ENCODE measurements at regions not wholly inside any gene's neighbourhood (a gene's known extent, or its start where the extent isn't known, plus 50 kb on each side); places are given as distances from the start of the nearest gene placed in this dataset.

DNA sequence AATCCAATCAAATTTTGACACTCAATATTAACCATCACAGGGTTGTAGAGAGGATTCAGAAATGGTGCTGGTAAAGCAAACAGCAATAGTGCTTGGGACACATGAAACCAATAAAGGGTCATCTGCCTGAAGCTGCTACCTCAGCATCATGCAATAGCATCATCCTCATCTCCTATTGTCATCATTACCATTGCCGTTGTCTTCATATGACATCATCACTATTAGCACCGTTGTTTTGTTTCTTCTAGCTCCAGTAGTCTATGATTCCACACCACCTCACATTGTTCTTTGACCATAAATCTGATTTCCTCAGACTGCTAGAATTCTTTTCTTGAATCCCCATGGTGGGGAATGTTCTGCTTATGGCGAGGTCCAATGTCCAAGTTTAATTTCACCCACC lies 52.8 kb upstream of the GRK3 start:
- Histone ChIP-seq H3K79me1 (ENCODE audit: low read depth in 1 of 2, low read length in 2 of 2) (no peaks in the 10 kb centered on the region), H3K27ac (ENCODE audit: insufficient read depth, low read length) (no peak overlapping the region), H2BK20ac (ENCODE audit: low read depth, low read length) (no peak overlapping the region), H4K91ac (ENCODE audit: insufficient read depth, low read depth, low read length) (no peak overlapping the region), H3K9me1 (ENCODE audit: insufficient read depth, low read length) (no peaks in the 10 kb centered on the region), H3K56ac (ENCODE audit: extremely low read depth, insufficient read depth, low read length) (no peak overlapping the region), H3K9ac (ENCODE audit: low read depth, low read length) (no peak overlapping the region), H3K36me3 (ENCODE audit: control insufficient read depth, insufficient read depth, low read length) (peaks cover 10% of the 10 kb centered on the region), H3K27me3 (ENCODE audit: control insufficient read depth, insufficient read depth, low read length) (no peaks in the 10 kb centered on the region), H3K18ac (ENCODE audit: low read depth, low read length) (no peak overlapping the region), H3K14ac (replicated peaks; ENCODE audit: low read depth, low read length) (no peak overlapping the region), H3K9me3 (ENCODE audit: control insufficient read depth, insufficient read depth, low read length) (no peaks in the 10 kb centered on the region), H4K5ac (ENCODE audit: low read depth, low read length) (no peak overlapping the region), H4K8ac (ENCODE audit: low read depth in 2 of 2, low read length in 2 of 2) (no peak overlapping the region), H3K4ac (ENCODE audit: low read depth, low read length) (no peak overlapping the region), H2BK15ac (ENCODE audit: low read depth, low read length) (no peak overlapping the region), H4K20me1 (ENCODE audit: insufficient read depth, low read length) (no peaks in the 10 kb centered on the region), H2BK5ac (ENCODE audit: low read depth, low read length, poor library complexity, severe bottlenecking) (no peak overlapping the region), H2BK120ac (ENCODE audit: low read depth, low read length) (no peak overlapping the region), H3K4me2 (ENCODE audit: low read depth, low read length) (no peak overlapping the region), H3K4me1 (ENCODE audit: control insufficient read depth, insufficient read depth, low read length) (peaks cover 2% of the 10 kb centered on the region), H3K23ac (ENCODE audit: low read depth, low read length) (no peak overlapping the region), H2AK9ac (replicated peaks; ENCODE audit: low read depth, low read length, poor library complexity) (no peak overlapping the region), H3K4me3 (ENCODE audit: insufficient read depth, low read depth, low read length) (no peak overlapping the region), H2AFZ (replicated peaks; ENCODE audit: low read length, poor library complexity) (no peak overlapping the region), H2AK5ac (ENCODE audit: low read depth, low read length) (no peak overlapping the region)
- in situ Hi-C loops (cut with MboI; ENCODE audit: low sequenced_read_pairs): no loop called here
- dilution Hi-C loops (cut with HindIII; ENCODE audit: low sequenced_read_pairs, unreplicated experiment): no loop called here
- no peak for DNase-seq
- ChIA-PET CTCF (interaction anchor here (2.0 kb wide), 1 partner anchor 16 kb away, joined by 7 read pairs; no protein-coding TSS in a partner anchor), POLR2A (ENCODE audit: unreplicated experiment) (no interaction called here)
- BruUV-seq (replicated peaks): no TSS peak
- no peak for ATAC-seq (ENCODE audit: low read depth)
- no peak for TF ChIP-seq RCOR1 (IDR thresholded peaks at IDR 0.05; ENCODE audit: insufficient replicate concordance, low read length)
- no peak for TF ChIP-seq RFX5 (IDR thresholded peaks at IDR 0.05; ENCODE audit: low read depth, low read length)
- TF ChIP-seq, protein P1, sequence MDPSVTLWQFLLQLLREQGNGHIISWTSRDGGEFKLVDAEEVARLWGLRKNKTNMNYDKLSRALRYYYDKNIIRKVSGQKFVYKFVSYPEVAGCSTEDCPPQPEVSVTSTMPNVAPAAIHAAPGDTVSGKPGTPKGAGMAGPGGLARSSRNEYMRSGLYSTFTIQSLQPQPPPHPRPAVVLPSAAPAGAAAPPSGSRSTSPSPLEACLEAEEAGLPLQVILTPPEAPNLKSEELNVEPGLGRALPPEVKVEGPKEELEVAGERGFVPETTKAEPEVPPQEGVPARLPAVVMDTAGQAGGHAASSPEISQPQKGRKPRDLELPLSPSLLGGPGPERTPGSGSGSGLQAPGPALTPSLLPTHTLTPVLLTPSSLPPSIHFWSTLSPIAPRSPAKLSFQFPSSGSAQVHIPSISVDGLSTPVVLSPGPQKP (IDR thresholded peaks at IDR 0.05; ENCODE audit: borderline replicate concordance, low read depth, low read length): no peak
- no peak for TF ChIP-seq SMC3 (IDR thresholded peaks at IDR 0.05; ENCODE audit: low read depth, low read length)
- no peak for TF ChIP-seq CHD1 (IDR thresholded peaks at IDR 0.05; ENCODE audit: low read depth, low read length)
- intact Hi-C loops (cut with micrococcal nuclease): no loop called here
- WGBS, 2 experiments (ENCODE audit: extremely low coverage in 2 of 2, insufficient read length in 1 of 2): 100% methylated on average over 2 of the region's 3 CpGs; no CpG with 5 or more reads in 1 of the 2 experiments

All from IMR-90 (cell line).